ENCODE measurements at regions not wholly inside any gene's neighbourhood (a gene's known extent, or its start where the extent isn't known, plus 50 kb on each side); places are given as distances from the start of the nearest gene placed in this dataset.

DNA sequence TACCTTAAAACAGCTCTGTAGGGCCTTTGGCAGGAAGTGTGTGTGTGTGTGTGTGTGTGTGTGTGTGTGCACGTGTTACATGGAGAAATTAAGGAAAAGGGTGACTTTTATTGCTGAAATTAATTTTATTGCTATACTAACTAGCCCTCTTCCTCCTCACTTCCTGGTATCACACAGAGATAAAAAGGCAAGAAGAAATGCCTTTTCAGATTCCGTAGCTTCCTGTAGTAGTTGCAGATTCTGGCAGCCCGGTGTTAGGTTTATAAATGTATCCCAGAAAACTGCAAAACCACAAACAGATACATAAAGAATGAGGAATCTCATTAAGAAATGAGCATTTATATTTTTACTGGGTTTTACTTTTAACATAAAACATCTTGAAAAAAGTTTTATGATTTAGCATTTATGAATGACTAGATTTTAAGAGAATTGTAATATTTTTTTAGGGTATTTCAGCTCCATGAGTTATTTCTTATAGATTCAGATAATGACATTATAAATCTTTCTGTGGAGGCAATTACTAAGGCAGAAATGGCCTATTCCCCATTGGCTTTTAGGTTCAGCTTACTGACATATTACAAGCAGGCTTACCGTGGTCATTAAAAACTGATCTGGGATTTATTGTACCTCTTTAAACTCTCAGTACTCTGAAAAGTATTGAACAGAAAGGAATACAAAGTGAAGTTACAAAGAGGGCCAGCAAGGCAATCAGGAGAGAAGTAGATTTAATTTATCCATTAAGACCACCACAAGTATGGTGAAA, 249.1 kb upstream of the TSHZ2 start:
- DNase-seq: no peak

DNA sequence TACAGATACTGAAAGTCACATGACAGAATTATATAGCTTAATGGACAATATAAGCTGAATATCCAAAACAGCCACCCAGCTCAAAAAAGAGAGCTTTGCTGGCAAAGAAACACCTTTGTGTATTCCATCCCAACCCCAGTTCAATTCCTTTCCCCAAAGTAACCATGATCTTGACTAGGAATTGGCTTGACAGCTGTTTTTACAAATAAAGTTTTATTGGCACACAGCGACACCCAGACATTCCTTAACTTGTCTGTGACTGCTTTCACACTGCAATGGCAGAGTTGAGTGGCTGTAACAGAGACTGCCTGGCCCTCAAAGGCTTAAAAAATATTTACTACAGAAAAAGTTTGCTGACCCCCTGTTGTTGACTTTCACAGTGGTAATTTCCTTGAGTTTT, 264.0 kb upstream of the TSHZ2 start:
- DNase-seq: no peak

DNA sequence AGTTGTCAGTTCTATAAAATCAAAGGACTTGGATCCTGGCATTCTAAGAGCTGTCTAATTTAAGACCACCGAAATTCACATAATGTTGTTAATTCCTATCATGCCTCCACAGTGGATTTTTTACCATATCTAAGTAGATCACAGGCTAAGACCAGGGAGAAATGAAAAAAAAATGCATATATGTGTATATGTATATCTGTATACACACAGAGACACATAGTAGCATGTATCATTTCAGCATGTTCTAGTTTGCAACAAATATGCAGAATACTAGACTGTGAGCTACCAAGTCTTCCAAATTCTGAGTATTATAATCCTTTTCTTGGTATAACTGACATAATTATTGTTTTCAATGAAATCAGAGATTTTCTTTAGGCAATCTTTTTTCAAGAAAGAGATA, 267.6 kb upstream of the TSHZ2 start:
- no peak for DNase-seq

DNA sequence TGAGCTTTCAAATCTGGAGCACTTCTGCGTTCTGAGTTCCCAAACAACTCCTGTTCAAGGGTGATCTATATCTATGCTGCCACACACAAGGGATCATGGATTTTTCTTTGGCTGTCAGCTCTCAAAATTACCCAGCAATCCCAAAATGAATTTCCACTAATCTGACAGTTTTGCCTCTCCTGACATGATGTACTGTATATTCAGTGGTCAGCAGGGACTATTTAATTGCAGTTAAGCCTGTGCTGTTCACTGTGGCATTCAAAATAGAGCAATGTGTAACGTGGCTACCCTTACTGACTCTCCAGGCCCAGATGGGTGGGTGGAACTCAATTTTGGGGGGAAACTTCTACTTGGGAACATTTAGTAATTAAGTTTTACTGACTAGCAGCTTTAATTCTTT, 283.8 kb upstream of the TSHZ2 start:
- no peak for DNase-seq

DNA sequence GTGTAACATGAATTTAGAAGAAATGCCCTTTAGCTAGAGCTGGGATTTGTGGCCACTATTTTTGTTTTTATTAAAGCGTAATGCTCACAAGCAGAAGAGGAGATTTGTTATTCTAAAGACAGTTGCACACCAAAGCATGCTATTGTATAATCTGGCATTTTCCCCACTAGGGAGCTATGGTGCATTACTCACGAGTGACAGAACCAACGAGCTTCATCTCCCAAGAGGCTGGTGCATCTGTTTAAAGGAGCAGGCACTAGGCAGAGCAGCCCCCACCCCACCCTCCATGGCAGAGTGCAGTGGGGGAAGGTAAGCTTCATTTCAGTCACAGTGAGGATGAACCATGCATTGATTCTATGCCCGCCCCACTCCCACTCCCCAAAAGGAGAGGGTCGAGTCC, 287.3 kb upstream of the TSHZ2 start:
- DNase-seq: no peak

DNA sequence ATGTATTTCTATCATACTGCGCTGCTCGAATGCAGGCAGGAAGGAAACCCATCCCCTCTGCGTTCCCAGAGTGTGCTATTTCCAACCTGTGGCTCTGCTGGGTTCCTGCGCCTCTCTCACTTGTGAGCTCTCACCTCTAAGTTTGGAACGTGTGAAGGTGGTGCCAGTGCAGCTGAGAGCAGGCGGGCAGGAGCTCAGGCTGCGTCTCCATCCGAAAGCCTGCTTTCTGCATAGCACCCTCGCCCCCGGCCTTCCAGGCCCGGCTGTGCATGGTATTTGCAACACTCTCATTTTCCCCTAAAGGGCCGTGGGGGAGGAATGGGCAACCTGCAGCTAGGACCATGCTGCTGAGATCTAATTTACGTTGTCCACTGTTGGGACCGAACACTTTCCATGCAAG, 288.0 kb upstream of the TSHZ2 start:
- DNase-seq: no peak

DNA sequence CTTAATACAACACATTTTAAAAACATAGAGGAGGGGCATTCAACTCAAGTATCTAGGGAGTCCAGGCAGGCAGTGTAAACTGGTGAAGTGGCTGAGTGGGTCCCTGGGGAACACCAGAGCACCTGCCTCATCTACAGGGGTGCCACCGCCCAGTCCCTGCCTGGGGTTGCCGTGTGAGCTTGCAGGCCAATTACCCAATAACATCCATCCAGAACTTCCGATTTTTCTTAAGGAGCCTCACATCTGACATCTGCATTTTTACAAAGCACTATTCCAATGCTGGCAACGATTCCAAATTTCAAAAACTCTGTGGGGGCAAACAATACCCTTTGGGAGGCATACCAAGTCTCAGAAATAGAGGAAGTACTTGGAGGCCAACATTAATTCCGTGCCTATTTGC, 288.4 kb upstream of the TSHZ2 start:
- DNase-seq: no peak

DNA sequence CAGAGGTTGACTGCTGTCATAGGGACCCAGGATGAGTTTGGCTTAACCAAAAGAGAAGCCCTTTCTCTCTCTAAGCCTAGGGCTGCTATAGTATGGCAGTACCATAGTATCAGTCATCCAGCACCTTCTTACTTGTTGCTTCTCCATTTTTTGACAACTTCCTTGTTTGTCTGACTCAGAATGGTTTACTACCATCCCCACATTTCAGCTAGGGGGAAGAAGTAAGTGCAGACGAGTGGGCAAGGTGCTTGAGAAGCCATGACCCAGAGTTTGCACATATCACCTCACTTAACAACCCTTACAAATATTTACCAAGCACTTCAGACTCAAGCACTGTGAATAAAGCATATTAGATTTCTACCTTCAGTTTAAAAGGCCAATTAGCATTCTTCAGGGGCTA, 289.9 kb upstream of the TSHZ2 start:
- DNase-seq: no peak

DNA sequence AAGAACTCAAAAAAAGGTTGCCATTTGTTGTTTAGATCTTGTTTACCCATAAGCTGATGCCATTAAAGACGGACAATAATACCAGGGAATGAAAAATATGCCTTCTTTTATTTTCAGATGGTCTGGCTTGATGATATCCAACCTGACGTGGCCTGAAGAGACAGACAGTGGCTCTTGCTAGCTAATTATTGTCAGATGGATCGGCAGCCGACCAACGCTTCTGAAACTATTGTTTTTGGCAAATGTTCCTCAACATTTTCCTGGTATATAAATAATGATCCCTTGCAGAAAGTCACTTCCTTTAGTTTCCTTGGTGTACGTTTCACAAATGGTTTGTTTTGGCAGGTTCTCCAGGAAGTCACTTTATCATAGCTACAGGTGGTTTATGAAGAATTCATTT, 290.9 kb upstream of the TSHZ2 start:
- DNase-seq: no peak

DNA sequence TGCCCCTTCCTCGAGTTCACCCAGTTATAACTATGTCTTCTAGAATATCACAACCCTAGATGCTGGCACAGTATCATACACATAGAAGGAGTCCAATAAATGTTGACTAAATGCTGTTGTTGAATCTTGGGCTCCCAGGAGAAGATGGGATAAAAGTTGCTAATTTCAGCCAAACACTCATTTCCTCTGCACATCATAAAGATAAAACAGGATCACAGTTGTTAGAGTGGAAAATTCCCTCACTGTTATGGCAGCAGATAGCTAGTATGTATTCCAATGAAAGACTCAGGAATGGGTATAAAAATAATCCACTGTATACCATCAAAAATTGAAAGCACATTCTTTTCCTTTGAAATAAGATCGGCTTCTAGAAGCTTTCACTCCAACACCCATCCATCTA, 294.9 kb upstream of the TSHZ2 start:
- no peak for DNase-seq

DNA sequence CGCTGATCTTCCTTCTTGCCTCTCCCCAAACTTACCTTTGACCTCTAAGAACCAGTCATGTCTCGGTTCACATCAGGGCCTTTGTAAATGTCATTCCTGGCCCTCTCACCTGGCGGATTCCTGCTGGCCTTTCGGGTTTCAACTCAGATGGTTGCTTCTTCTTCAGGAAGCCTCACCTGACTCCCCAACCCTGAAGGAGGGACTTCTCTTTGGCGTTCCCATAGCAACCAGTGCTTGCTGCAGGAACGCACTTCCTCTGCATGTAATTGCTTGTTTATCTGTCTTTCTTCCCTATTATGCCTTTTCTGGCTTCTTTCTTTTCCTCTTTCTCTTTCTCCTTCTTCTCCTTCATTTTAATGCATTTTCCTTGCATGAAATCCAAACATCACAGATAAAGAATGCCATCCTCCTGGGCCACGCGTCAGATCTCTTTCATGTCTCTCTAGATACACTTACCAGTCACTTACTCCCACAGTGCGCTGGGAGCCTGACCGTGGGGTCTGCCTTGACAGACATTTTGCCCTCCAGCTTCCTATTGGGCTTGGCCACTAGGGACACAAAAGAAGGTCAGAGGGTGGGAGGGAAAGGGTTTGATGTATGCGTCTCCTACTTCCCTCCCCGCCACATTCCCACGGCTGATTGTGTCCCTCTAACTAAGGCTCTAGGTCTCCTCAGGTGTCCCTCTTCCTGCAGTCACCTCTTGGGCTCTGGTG, 295.7 kb upstream of the TSHZ2 start:
- DNase-seq: no peak

DNA sequence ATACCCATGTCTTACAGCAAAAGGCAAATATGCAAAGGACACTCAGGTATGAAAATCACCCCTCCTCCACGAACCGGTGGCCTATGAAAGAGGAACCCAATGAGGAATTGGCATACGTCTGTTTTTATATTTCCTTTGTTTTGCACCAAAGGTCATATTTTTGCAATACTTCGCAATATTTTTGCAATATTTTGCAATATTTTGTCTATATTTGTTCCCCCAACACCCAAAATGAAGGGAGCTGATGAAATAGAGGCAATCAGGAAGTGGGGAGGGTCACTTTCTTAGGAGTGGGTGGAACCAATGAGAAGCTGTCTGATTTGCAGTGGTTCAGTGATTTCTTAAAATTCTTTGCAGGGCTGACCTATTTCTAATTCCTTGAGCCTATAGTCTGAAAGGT, 296.8 kb upstream of the TSHZ2 start:
- DNase-seq: no peak

DNA sequence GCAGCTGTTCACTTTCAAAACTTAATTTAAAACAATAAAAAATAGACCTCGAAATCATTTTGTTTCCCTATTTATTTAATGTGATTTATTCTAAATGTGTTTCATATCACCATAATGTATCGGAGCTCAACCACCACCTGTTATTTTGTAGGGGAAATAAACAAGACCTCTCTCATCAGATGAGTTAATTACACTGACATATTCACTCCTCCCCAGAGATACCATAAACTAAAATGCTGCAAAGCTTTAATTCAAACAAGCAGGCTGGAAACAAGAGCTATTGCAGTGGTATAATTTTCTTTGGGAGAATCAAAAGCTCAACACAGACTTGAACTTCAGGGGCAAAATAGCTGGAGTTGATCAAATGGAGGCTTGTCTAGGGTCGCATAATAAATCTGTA, 303.5 kb upstream of the TSHZ2 start:
- DNase-seq: no peak

DNA sequence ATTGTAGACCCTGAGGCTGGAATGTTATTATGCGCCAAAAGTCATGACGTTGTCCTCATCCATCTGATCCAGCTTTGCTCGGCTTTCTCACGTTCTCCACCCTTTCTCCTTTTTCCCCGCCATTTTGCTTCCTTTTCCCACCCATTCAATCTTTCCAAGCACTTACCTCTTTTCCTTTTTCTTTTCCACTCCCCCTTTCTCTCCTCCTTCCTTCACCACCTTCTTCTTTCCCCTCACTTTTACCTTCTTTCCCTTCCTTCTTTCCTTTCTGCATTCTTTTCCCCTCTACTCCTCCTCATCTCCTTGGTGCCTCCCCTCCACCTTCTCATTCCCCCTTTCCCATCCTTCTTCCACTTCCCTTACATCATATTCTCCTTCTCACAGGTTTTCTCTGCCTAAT, 304.8 kb upstream of the TSHZ2 start:
- DNase-seq: no peak

DNA sequence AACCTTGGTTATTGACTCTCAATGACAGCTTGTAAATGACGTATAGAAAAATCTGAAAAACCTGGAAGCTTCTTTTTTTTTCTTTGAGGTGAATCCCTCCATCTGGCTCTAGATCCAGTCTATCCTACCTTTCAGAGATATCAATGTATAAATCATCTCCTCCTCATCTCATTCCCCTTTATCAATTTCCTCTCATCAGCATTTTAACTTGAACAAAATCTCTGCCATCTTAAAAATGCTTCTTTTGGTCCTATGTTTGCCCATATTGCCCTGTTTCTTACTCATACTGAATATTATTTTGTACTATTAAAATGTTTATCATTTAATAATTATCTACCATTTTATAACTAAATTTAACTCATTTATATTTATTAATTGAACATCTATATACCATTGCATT, 306.7 kb upstream of the TSHZ2 start:
- DNase-seq: no peak

DNA sequence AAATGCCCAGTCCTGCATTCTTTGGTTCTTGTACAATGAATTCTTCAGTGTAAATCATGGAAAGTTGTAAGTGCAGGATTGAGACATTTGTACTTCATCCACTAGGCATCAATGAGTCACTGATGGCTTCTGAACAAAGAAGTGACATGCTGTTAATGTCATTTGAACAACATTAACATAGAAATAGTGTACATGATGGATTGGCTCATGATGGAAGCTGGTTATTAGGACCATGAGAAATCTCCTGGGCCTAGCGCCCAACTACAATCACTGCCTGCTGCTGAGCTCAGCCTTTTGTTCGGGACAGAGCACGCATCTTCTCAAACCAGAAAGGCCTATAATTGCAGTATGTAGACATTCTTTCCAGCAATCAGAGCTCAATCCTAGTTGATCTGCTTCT, 316.8 kb upstream of the TSHZ2 start:
- no peak for DNase-seq

DNA sequence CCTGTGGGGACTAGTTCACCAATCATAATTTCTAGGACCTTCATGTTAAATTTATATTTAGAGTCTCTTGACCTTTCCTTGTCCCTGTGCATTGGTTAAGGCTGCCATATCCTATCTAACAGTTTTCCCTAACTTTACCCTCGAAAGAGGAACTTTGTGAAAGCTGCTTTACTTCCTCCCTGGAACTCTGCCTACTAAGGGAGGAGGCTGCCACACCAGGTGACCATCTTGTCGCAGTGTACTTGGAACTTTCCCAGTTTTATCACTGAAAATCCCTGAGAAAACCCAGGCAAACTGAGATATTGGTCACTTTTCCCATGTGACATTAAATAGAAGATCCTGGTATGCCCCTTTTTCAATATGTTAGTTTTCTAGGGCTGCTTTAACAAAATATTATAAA, 317.6 kb upstream of the TSHZ2 start:
- DNase-seq: no peak

DNA sequence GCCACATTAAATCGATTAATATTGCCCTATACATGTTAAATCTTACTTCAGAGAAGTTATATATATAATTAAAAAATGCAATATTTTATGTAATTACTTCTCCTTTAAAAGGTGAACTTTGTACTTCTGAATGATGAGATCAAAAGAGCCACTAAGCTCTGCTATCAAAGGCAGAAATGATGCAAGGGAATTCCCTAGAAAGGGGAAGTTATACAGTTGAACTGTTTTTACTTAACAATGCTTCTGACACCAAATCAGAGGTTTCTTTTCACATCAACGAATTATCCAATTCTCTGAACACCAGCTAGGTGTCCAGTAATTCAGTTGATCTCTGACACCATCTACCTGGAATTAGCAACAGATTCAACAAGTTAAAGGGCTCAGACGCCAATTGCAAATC, 319.9 kb upstream of the TSHZ2 start:
- no peak for DNase-seq

DNA sequence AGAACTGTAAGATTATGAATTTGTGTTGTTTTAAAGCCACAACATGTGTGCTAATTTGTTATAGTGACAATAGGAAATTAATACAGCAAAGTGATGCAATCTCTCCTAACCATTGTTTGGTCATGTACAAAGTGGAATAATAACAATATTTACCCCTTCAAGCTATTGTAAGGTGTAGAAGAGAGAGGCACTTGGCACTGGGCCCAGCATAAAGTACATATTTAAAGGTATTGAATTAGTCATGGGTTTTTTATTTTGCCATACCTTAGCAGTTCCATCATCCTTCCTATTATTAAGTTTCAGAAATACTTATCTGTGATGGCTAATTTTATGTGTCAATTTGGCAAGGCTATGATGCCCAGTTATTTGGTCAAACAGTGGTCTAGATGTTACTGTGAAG, 322.4 kb upstream of the TSHZ2 start:
- DNase-seq: no peak

DNA sequence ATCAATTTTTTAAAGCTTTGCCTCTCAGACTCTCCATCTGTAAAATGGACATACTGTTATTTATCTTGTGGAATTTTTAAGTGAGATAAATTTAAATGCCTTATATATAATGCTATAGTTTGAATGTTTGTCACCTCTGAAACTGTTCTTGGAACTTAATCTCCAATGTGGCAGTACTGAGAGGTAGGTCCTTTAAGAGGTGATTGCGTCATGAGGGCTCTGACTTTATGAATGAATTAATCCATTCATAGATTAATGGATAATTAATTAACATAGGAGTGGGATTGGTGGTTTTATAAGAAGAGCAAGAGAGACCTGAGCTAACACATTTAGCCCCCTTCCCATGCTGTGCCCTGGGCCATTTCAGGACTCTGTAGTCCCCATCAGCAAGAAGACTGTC, 326.3 kb upstream of the TSHZ2 start:
- no peak for DNase-seq

DNA sequence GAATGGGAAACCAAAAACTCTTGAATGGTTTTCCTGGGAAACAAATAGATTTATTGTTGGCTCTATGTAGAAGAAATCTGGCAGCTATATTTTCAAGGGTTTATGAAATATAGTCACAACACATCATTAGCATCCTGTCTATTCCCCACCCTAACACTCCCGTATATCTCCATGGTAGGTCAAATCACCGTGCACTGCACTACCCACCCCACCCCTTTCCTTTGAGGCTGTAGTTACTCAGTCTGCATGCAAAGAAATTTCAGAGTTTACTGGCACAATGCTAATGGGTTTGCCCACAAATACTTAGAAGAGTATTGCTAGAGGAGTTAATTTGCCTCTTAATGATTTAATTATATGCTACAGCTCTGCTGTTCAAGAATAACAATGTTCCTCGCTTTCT, 329.1 kb upstream of the TSHZ2 start:
- no peak for DNase-seq

DNA sequence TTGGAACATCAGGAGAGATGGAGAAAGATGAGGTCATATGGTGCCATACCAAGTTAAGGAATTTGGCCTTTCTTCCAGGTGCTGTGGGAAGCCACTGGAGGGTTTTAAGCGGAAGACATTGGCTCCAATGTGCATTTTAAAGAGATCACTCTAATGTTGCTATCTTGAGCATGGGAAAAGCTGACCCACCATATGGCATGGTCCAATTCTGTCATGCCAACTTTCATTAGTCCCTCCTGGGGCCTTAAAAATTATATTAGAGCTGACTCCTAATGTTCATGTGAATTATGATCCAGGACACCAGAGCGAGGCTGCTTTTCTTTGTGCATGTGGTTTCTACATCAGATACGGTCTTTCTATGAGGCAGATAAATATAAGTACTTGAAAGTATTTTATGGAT, 335.0 kb upstream of the TSHZ2 start:
- no peak for DNase-seq

DNA sequence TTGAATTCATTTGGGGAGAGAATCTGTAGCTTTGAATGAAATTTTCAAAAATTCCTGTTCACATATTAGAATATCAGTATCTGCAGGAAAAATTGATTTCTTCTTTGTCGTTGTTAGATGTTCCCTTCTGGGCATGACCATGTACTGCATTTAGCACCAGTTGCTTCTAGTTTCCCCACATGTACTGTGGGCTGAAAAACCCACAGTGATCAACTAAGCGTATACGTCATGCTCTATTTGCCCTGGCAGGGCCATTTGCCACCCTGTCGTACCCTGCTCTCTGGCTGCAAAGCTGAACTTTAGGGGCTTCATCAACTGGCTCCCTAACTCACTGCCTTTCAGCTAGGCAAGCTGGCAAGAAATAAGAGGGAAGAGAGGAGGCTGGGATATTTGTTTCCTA, 340.7 kb upstream of the TSHZ2 start:
- no peak for DNase-seq

DNA sequence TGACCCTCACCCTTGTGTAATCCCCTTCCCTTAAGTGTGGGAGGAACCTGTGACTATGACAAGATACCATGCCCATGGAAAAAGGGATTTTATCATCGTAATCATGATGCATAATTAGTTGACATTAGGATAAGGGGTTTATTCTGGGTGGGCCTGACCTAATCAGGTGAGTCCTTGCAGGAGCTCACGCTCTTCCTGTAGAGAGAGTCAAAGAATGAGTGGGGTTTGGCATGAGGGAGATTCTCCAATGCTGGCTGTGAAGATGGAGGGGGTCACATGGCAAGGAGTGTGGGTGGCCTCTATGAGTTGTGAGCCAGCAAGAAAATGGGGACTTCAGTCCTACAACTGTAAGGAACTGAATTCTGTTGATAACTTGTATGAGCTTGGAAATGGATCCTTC, 342.0 kb upstream of the TSHZ2 start:
- DNase-seq: no peak

DNA sequence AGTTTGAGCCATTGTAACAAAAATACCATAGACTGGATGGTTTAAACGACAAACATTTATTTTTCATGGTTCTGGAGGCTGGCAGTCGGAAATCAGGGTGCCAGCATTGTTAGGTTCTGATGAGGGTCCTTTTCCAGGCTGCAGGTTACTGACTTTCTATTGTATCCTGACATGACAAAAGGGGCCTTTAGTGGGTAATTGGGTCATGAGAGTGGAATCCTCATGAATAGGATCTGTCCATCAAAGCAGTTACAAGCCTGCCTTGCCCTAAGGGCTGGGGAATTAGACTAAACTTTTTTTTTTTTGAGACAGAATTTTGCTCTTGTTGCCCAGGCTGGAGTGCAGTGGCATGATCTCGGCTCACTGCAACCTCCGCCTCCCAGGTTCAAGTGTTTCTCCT, 347.9 kb upstream of the TSHZ2 start:
- no peak for DNase-seq
